ENCODE measurements at regions not wholly inside any gene's neighbourhood (a gene's known extent, or its start where the extent isn't known, plus 50 kb on each side); places are given as distances from the start of the nearest gene placed in this dataset.

- H3K36me3 Mint-ChIP-seq = peaks cover 3% of the 10 kb centered on the region
- no peak overlapping the region for H3K27ac Mint-ChIP-seq
- H3K4me2 ChIP-seq = no peak overlapping the region
- no peak for DNase-seq (ENCODE audit: low spot score)
- no peak overlapping the region for H3K4me3 Mint-ChIP-seq
- TF ChIP-seq EZH2phosphoT487 (IDR thresholded peaks at IDR 0.05) = no peak
- TF ChIP-seq CTCF (IDR thresholded peaks at IDR 0.05) = no peak
- no peak for TF ChIP-seq EZH2 (IDR thresholded peaks at IDR 0.05)
- no peak overlapping the region for H3K4me3 ChIP-seq
- H3F3A ChIP-seq (ENCODE audit: low read depth) = no peaks in the 10 kb centered on the region
- H3K79me2 ChIP-seq (ENCODE audit: low read depth) = no peaks in the 10 kb centered on the region
- H3K36me3 ChIP-seq = no peaks in the 10 kb centered on the region
- H2AFZ ChIP-seq (replicated peaks) = no peak overlapping the region
- H3K27me3 Mint-ChIP-seq (ENCODE audit: insufficient read depth, low read depth) = no peaks in the 10 kb centered on the region
- H3K4me1 Mint-ChIP-seq = peaks cover 24% of the 10 kb centered on the region
- H3K9me3 Mint-ChIP-seq = peaks cover 17% of the 10 kb centered on the region
- peaks cover 19% of the 10 kb centered on the region for H3K4me1 ChIP-seq
- H3K27ac ChIP-seq = no peak overlapping the region
- H3K9me3 ChIP-seq (ENCODE audit: low read depth) = no peaks in the 10 kb centered on the region
- H4K20me1 ChIP-seq (ENCODE audit: low read depth) = no peaks in the 10 kb centered on the region
- H3K9ac ChIP-seq = no peak overlapping the region
- H3K27me3 ChIP-seq = no peaks in the 10 kb centered on the region
Observed at GRCh38 chr4:14528918-14529317, 473.4 kb upstream of the CPEB2 start.

- TF ChIP-seq EZH2 (IDR thresholded peaks at IDR 0.05) (no peak), EZH2phosphoT487 (IDR thresholded peaks at IDR 0.05) (no peak), CTCF (IDR thresholded peaks at IDR 0.05) (no peak)
- Histone ChIP-seq H3K9ac (no peak overlapping the region), H2AFZ (replicated peaks) (no peak overlapping the region), H3K27me3 (no peaks in the 10 kb centered on the region), H3K9me3 (ENCODE audit: low read depth) (no peaks in the 10 kb centered on the region), H3K36me3 (no peaks in the 10 kb centered on the region), H3K79me2 (ENCODE audit: low read depth) (no peaks in the 10 kb centered on the region), H4K20me1 (ENCODE audit: low read depth) (no peaks in the 10 kb centered on the region), H3K4me2 (peak overlapping the region; percentile 30), H3K27ac (no peak overlapping the region), H3F3A (ENCODE audit: low read depth) (no peaks in the 10 kb centered on the region), H3K4me1 (peaks cover 19% of the 10 kb centered on the region), H3K4me3 (no peak overlapping the region)
- peaks cover 24% of the 10 kb centered on the region for H3K4me1 Mint-ChIP-seq
- peak; percentile 56 for DNase-seq (ENCODE audit: low spot score)
- peaks cover 17% of the 10 kb centered on the region for H3K9me3 Mint-ChIP-seq
- peak overlapping the region; percentile 38 for H3K27ac Mint-ChIP-seq
- H3K27me3 Mint-ChIP-seq (ENCODE audit: insufficient read depth, low read depth) = no peaks in the 10 kb centered on the region
- H3K4me3 Mint-ChIP-seq = no peak overlapping the region
- peaks cover 3% of the 10 kb centered on the region for H3K36me3 Mint-ChIP-seq
Observed at GRCh38 chr4:14529653-14530052, 472.6 kb upstream of the CPEB2 start.

GRCh38 chr4:14532436-14532835, 469.8 kb upstream of the CPEB2 start:
- Histone ChIP-seq H3K27me3 (no peaks in the 10 kb centered on the region), H3K9ac (no peak overlapping the region), H3K4me2 (no peak overlapping the region), H3K4me3 (no peak overlapping the region), H3K27ac (no peak overlapping the region), H2AFZ (replicated peaks) (no peak overlapping the region), H3K79me2 (ENCODE audit: low read depth) (no peaks in the 10 kb centered on the region), H3K4me1 (peaks cover 19% of the 10 kb centered on the region), H3K9me3 (ENCODE audit: low read depth) (no peaks in the 10 kb centered on the region), H4K20me1 (ENCODE audit: low read depth) (no peaks in the 10 kb centered on the region), H3F3A (ENCODE audit: low read depth) (no peaks in the 10 kb centered on the region), H3K36me3 (no peaks in the 10 kb centered on the region)
- Mint-ChIP-seq H3K36me3 (no peaks in the 10 kb centered on the region), H3K4me1 (peaks cover 28% of the 10 kb centered on the region), H3K27ac (no peak overlapping the region), H3K9me3 (peaks cover 2% of the 10 kb centered on the region), H3K4me3 (no peak overlapping the region), H3K27me3 (ENCODE audit: insufficient read depth, low read depth) (peaks cover 2% of the 10 kb centered on the region)
- no peak for DNase-seq (ENCODE audit: low spot score)
- TF ChIP-seq CTCF (IDR thresholded peaks at IDR 0.05) (no peak), EZH2 (IDR thresholded peaks at IDR 0.05) (no peak), EZH2phosphoT487 (IDR thresholded peaks at IDR 0.05) (no peak)
